ENCODE measurements at regions not wholly inside any gene's neighbourhood (a gene's known extent, or its start where the extent isn't known, plus 50 kb on each side); places are given as distances from the start of the nearest gene placed in this dataset.
"Not testable (repeated sequence)": the region's sequence is repeated elsewhere in the genome, so short reads cannot be mapped to it uniquely, and the experiment has no call there.

DNA sequence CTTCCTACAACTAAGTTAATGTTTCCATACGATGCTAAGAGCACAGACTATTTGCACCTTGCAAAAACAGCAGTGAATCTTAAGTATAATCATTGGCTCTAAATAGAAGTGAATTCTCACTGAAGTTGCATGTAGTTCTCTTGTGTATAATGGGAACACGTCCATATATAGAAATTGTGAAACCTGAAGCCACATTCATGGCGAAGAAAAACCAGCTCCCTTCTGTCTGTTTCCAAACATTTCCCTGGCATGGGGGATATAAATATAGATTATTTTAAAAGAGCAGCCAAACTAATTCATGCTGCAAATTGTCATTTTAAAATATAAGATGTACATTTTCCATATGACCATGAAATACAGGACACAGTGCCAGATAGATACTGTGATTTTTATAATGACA, 71.1 kb downstream of the TRAM1L1 start:
- no peak for DNase-seq (ENCODE audit: low read depth)

DNA sequence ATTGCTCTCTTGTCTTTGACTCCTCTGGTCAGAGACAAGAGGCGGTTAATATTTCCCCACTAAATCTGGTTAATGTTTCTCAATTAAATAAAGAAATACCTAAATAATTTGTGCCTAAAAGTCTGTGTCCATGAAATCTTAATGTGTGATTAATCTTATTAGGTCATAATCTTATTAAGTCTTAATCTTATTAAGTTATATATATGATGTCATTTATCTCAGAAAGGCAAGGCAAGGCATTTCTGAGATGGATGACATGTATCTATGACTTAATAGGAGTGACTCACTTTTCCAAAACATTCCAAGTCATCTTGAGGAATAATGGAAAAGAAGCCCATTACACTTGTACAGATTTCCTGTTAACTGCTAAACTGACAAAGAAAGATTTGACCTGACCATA, 74.7 kb downstream of the TRAM1L1 start:
- no peak for DNase-seq (ENCODE audit: low read depth)

DNA sequence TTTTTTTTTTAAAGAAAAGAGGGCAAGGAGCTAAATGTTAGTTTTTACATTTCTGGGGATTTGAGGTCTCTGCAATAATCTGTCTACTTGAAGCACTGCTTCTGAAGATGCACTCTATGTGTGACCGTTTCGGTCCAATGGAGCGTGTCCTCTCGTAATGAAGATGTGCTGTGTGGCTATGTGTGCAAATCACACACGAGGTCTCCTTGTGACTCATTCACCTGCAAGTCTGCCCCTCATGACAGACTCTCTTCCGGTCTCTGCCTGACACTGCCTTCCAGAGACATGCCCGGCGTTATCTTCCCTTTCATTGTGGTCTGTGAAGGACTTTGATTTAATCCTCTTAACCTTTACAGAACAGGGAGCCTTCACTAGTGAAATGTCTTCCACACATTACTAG, 84.3 kb downstream of the TRAM1L1 start:
- no peak for DNase-seq (ENCODE audit: low read depth)

DNA sequence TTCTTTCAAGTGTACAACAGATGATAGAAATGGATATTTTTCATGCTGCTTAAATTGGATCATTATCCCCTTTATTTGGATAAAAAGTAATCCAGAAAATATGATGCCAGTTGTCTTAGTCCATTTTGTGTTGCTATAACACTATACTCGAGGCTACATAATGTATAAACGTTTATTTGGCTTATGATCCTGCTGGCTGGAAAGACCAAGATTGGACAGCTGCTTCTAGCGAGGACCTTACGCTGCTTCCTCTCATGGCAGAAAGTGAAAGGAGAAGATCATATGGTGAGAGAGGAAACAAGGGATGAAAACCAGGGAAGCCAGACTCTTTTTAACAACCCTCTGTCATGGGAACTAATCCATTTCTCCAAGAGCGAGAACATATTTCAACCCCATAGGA, 102.7 kb downstream of the TRAM1L1 start:
- DNase-seq (ENCODE audit: low read depth) = no peak

DNA sequence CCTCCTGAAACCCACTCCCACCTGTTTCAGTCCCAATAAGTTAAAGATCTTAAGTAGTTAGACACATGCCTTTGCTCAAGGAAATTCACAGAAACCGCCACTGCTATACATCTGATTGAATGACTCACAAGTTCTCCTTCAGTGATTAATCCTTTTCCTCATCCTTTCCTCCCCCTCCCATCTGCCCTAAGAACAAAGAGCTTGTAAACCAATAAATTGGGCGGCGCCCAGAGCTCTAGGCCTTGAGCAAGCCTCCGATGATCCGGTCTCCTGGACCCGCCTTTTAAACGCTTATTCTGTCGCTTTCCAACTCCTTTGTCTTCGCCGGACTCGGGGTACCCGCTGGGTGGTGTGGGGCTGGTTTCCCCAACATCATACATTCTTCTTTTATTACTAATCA, 104.9 kb downstream of the TRAM1L1 start:
- DNase-seq (ENCODE audit: low read depth) = not testable (repeated sequence)

DNA sequence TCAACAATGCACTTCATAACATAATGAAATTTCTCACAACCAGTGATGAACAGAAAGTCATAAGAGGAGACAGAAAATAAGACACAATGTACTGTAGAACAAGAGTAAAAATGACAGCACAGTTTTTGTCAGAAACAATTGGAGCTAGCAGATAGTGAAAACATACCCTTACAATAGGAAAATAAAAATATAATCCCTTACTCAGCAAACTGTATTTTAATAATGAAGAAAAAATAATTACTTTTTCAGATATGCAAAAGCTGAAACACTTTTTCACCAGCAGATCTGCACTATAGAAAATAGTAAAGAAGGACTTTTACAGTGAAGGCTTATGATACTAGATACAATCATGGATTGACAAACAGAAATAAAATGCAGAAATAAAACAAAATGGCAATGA, 126.3 kb downstream of the TRAM1L1 start:
- DNase-seq (ENCODE audit: low read depth) = no peak

DNA sequence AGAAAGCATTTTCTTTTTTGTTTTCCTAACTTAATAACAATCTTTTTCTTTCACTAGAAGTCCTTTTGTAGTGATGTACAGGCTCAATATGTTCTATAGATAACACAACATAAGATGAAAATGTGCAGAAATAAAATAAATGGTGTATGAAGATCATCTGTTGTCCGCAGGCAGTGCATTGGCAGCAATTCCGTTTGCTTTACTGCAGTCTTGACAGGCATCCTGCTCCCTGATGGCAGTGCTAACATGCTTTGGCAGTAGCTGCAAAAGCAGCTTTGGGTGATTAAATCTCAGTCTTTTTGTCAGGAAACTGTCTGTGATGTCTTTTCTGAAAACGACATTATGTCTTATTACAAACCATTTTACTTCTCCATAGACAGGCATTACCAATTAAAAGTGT, 131.4 kb downstream of the TRAM1L1 start:
- no peak for DNase-seq (ENCODE audit: low read depth)

DNA sequence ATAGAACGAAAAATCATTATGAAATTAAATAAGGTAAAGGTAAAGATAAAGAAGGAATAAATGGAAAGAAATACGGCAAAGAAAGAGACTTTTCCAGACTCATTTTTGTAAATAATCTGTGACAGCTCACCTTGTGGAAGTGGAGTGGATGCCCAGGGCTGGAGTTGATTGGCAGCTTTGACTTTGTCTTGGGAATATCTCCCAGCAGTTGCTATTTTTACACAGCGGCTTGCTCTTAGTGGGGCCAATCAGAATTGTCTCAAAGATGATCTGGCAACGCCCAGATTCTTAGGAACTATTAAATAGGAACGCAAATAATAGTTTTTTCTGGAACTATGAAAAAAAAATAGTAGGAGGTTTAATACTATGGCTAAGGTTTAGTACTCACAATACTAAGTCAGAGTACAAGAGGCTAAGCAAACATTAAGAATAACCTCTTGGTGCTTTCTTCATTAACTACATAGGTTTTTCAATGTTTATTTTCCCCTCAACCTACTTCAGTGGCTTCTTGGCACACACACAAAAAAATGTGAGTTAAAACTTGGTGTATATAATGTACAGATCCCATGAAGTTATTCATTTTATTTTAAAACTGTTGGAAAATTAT, 132.7 kb downstream of the TRAM1L1 start:
- no peak for DNase-seq (ENCODE audit: low read depth)

DNA sequence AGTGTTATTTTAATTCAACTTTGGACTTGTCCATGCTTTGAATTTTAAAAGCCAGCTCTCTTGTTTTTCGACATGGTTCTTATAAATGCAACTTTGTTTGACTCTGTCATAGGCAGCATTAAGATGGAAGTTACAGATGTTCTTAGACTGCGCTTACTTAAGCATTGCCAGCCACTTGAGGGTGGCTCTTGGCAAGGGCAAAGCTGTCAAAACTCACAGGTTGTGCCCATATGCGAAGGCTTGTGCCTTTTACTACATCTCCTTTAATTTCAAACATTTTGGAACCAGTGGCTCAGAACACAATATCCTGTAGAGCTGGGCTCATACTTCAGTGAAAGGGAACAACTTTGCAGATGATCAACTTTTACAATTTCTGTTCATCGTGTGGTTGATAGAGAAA, 135.5 kb downstream of the TRAM1L1 start:
- no peak for DNase-seq (ENCODE audit: low read depth)

DNA sequence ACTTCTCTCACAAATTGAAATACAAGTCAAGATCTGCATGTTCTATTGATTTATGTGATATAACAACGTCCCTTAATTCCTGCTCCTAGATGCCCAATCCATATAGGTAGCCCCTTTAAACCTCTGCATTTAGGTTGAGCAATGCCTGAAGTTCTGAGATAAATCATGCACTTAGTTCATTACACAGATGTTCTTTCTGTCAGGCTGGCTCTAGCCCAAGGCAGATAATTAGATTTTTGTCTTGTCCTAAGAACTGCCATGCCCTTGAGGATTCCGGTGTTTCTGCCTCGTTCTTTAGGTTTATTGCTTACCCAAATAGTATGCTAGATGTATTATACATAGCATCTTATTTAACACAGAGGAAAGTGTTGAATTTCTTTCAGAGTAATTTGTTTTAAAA, 143.1 kb downstream of the TRAM1L1 start:
- DNase-seq (ENCODE audit: low read depth) = no peak

DNA sequence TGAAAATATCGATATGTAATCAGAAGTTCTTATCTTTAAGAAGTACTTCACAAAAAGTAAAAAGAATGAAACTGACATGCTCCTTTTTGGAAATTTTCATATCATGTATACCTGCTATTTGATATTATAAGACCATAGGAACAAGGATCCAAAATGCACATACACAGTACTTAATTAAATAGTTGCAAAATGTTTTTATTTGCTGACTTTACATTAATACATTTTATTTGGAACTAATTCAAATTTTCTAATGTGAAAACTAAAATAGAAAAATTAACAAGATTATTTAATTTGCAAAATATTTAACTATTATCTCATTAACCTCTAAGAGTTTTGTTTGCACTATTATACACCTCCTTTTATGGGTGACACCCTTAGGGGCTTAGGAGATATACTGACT, 155.0 kb downstream of the TRAM1L1 start:
- no peak for DNase-seq (ENCODE audit: low read depth)

DNA sequence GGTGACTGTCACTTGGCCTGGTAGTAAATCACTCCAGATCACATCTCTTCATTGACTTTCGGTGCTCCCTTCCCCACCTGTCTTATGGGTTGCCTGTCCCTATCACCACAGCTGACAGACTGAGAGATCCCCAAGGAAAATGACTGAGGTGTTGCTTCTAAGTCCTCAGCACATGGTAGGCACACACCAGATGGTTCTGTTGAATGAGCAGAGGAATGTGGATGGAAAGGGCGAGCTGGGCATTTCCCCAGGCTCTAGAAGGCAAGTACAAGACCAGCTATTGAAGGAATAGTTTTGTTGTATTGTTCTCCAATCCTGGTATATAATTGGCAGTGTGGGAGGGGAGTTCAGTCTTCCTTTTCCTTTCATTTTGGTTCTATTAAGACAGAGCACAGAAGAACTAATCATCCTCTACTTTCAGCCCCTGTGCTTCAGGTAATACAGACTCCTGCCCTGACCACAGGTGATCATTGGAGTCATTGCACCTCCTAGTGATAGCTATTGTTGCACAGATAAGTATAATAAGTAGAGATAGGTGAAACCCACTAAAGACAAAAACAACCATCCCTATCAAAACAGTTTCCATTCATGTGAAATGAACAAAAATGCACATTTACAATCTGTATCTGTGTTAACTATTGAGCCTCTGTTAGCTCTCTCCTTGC, 158.6 kb downstream of the TRAM1L1 start:
- no peak for DNase-seq (ENCODE audit: low read depth)

DNA sequence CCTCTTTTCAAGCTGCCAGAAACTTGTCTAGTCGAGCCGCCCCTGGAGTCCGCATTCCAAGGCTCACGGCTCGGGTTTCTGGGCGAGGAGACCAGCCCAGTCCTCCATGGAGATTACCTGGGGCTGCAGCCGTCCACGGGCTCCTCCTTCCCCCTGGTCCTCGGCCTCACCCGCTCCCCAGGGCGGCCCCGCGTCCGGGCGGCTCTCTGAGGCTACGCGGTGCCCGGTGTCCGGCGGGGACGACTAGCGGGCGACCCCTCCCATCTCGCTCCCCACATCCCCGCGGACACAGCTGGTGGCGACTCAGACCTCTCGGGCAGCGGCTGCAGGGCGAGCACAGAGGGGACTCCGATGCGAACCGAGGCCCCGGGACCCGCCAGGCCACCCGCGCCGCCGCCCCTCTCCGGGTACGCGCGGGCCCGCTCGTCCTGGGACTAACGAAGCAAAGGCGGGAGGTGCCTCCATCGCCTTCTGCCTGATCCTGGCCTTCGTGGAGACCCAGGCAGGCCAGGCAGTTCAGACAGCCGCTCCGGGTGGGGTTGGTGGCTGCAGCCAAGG, 159.4 kb downstream of the TRAM1L1 start:
- DNase-seq (ENCODE audit: low read depth) = no peak

DNA sequence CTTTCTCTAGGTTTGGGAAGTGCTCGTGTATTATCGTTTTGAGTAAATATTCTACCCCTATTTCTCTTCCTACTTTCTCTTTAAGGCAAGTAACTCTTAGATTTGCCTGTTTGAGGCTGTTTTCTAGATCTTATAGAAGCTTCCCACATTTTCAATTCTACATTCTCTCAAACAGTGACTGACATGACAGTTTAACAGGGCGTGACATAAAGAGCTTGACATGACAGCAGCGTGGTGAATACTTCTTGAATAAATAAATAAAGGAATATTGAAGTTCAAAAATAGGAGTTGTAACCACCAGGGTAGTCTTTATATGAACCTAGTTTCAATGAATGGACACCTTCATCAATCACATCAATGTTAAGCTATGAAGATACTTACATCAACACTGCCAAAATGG, 162.0 kb downstream of the TRAM1L1 start:
- no peak for DNase-seq (ENCODE audit: low read depth)

DNA sequence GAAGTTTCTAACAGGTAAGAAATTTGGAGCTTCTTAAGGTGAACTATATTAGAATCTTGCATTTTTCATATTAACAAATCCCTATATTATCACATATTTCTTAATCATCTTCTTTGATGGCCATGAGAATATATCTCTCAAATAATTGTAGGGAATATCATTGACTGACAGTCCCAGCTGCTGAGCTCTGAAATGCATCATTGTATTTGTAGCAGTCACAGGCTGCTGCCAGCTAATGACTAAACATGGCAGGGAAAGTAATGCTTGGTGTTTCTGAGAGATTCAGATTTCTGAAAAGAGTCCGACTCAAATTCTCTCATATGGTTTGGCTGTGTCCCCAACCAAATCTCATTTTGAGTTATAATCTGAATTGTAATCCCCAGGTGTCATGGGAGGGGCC, 171.9 kb downstream of the TRAM1L1 start:
- DNase-seq (ENCODE audit: low read depth) = no peak

DNA sequence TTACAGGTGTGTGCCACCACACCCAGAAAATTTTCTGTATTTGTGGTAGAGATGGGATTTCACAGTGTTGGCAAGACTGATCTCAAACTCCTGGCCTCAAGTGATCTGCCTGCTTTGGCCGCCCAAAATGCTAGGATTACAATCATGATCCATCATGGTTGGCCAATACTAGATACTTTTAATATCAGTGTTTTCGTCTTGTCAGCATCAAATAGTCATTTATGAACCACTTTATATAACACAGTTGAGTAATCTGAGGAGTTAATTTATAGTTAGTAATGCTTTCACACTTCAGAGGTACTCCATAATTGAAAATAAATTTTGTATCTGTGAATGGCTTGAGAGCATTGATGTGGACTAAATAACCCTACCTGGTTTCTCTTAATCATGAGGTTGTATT, 178.6 kb downstream of the TRAM1L1 start:
- DNase-seq (ENCODE audit: low read depth) = no peak

DNA sequence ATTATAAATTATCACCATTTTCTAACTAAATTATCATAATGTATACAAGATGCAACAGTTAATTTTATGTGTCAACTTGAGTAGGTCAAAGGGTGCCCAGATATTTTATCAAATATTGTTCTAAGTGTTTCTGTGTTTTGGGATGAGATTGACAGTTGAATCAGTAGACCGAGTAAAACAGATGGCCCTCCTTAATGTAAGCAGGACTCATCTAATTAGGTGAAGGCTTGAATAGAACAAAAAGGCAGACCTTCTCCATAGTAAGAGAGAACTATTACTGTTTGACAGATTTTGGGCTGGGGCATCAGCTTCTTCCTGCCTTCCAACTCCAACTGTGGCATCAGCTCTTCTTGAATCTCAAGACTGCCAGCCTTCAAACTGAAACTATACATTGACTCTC, 185.8 kb downstream of the TRAM1L1 start:
- no peak for DNase-seq (ENCODE audit: low read depth)

DNA sequence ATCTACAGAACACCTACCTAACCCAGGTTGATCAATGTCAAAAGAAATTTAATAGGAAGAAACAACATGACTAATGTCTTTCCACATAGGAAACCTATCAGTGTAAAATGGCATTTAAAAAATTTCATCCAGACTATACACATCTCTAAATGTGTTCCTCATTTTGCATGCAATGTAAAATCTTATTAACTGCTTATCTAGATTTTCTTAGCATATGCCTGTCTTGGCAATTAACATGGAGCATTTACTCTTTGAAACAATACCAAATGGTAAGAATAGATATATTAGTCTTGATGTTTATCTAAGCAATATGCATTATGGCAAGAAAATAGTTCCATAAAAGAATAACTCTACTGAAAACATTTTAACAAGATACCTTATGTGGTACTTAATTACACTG, 199.8 kb downstream of the TRAM1L1 start:
- no peak for DNase-seq (ENCODE audit: low read depth)

DNA sequence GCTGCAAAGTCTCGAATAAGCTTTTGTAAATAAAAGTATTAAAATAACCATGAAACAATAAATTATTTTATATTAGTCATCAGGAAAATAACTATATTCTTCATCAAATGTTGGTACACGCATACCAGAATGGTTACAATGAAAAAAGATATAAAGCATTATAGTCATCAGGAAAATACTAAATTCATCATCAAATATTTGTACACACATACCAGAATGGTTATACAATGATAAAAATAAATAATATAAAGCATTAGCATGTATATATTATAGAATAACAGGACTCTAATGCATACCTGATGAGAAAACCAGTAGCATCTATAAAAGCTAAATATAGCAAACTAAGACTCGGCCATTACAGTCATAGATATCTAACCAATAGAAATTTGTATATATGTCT, 202.9 kb downstream of the TRAM1L1 start:
- no peak for DNase-seq (ENCODE audit: low read depth)

DNA sequence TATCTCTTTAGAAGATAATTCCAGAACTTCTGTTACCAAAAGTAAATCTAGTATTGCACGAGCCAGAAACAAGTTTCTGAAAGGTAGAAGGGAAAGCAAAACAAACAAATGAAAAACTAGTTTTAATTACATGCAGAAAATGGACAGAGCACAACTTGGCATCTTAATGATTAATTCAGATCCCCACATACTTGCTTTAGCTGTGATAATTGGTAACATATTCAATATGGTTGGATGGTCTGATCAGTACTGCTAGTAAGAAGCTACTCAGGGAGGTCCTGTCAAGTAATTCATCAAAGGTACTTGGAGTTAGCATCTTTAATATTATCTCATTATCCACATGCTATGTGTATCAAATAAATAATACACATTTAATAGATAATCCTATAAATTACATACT, 204.3 kb downstream of the TRAM1L1 start:
- DNase-seq (ENCODE audit: low read depth) = no peak

DNA sequence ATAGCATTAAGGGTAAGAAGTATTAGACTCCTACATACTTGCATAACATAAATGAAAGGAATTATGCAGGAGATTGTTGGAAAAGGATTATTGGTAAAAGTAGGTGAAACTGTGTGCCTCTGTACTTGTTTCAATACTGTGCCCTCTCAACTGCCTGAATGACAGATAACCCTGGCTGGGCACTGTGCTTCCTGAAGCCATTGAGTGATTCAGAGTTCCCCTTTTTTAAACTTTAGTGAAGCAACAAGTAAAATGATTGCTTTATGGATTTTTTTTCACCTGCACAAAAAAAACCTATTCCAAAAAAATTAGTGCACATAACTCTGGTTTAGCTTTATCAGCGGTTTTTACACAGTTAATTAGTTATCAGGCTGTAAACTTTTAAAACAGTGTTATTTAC, 204.8 kb downstream of the TRAM1L1 start:
- no peak for DNase-seq (ENCODE audit: low read depth)

DNA sequence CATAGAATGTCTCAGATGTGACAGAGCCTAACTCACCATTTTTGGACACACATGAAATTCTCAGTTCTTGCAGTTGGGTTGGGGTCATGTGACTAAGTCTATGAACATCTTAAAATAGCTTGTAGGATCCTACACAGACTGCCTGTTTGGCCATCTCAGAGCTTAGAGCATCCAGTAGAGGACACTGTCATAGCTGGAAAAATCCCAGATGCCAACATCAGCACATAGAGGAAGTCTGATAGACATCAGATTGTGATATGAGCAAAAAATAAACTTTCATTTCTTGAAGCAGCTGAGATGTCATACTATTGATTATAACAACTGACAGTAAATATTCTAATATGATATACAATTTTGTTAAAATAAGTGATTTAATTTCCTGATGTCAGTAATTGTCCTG, 207.1 kb downstream of the TRAM1L1 start:
- DNase-seq (ENCODE audit: low read depth) = no peak

DNA sequence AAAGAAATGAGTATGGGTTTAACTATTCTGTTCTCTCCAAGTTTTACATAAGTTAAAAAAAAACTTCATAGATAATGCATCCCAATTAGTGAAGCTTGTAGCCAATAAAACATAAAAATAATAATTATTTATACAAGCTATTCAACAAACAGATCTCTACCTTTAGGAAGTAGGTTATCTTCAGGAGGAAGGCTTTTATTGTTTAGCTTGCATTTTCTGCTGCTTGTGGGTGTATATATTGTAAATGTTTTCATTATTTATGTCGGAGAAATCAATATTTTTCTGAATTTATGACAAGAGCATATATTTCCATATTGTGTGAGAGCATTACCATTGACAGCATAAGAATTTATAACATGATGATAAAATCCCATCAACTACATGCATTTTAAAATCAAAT, 208.3 kb downstream of the TRAM1L1 start:
- no peak for DNase-seq (ENCODE audit: low read depth)

DNA sequence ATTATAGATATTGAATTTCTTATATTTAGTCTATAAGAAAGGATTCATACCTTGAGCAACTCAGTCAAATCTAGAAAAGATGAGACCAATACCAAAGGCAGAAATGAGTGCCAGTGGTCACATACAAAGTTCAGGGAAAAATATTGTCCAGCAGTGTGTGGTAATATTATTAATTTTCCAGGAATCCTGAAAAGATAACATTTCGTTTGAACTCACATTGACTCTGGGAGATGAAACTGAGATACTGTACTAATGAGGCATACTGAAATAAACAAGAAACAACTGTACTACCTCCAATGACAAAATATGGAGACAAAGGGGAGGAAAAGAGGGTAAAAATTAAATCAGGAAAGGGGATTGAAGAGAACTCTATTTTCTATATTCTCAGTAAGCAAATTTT, 212.4 kb downstream of the TRAM1L1 start:
- DNase-seq (ENCODE audit: low read depth) = no peak
